CD4-positive, alpha-beta T cell (primary cell): ENCODE measurements at regions not wholly inside any gene's neighbourhood (a gene's known extent, or its start where the extent isn't known, plus 50 kb on each side); places are given as distances from the start of the nearest gene placed in this dataset.

Experiments used
- ATAC-seq: fragments of 200-7000 bp; cut with Tn5 transposase; one replicate; pipeline ENCODE4 v1.10.0; 2022; ENCODE audit warnings: mild to moderate bottlenecking; ENCODE audit not compliant: poor library complexity
- CTCF ChIA-PET: fragments of 350-600 bp; sonication (Branson Sonifier 250); formaldehyde crosslinking; loops from one replicate; lab custom pipeline; 2021; ENCODE audit warnings: antibody characterized with exemption, inconsistent platforms; lab: Charles Lee
- POLR2A ChIA-PET: fragments of 350-600 bp; sonication (Branson Sonifier 250); formaldehyde crosslinking; loops from one replicate; lab custom pipeline; 2021; ENCODE audit warnings: antibody characterized with exemption, inconsistent platforms; lab: Charles Lee
- DNase-seq, 14 experiments: peaks; one replicate each; pipeline ENCODE4 v3.0.0-alpha.2; 2013 to 2020; ENCODE audit warnings: mixed read lengths in 2 of 14
- H3K27ac ChIP-seq, 2 donors: one replicate each; pipeline versions ENCODE4 v1.5.1 to v1.7.0; 2013; ENCODE audit warnings: low read length in 2 of 2, low read depth in 1 of 2, mild to moderate bottlenecking in 1 of 2
- H3K27me3 ChIP-seq, 2 experiments: 1 replicate in 1 of 2; 2 replicates in 1 of 2; pipeline versions ENCODE4 v1.6.1 to v1.7.0; 2013; ENCODE audit warnings: low read length in 2 of 2, control low read depth in 1 of 2, mild to moderate bottlenecking in 1 of 2, moderate library complexity in 1 of 2; ENCODE audit not compliant: insufficient read depth in 2 of 2, control insufficient read depth in 1 of 2
- H3K36me3 ChIP-seq: one replicate; pipeline ENCODE4 v1.6.1; 2013; ENCODE audit warnings: low read length, control low read depth; ENCODE audit not compliant: insufficient read depth
- H3K4me1 ChIP-seq: one replicate; pipeline ENCODE4 v1.6.1; 2013; ENCODE audit warnings: low read length, control low read depth; ENCODE audit not compliant: insufficient read depth
- H3K4me3 ChIP-seq: one replicate; pipeline ENCODE4 v1.5.1; 2013; ENCODE audit warnings: mild to moderate bottlenecking, low read length, moderate library complexity
- H3K9me3 ChIP-seq, 2 experiments: 1 replicate in 1 of 2; 2 replicates in 1 of 2; pipeline versions ENCODE4 v1.6.1 to v1.7.0; 2013; ENCODE audit warnings: low read length in 2 of 2, mild to moderate bottlenecking in 2 of 2, control low read depth in 1 of 2, moderate library complexity in 1 of 2; ENCODE audit not compliant: control insufficient read depth in 1 of 2, insufficient read depth in 1 of 2
- H3K27ac Mint-ChIP-seq: one replicate; pipeline ENCODE4 v1.8.0; 2020; ENCODE audit warnings: mixed read lengths
- H3K27me3 Mint-ChIP-seq: one replicate; pipeline ENCODE4 v1.8.0; 2021; ENCODE audit warnings: mixed read lengths
- H3K36me3 Mint-ChIP-seq: one replicate; pipeline ENCODE4 v1.8.0; 2021; ENCODE audit warnings: low read depth, mixed read lengths
- H3K4me1 Mint-ChIP-seq: one replicate; pipeline ENCODE4 v1.8.0; 2021; ENCODE audit warnings: low read depth, mixed read lengths
- H3K4me3 Mint-ChIP-seq: one replicate; pipeline ENCODE4 v1.8.0; 2020; ENCODE audit warnings: mild to moderate bottlenecking, mixed read lengths
- H3K9me3 Mint-ChIP-seq: one replicate; pipeline ENCODE4 v1.8.0; 2020; ENCODE audit warnings: mixed read lengths
- intact Hi-C, 2 experiments: fragments of 100-400 bp; cut with DNase I in 1 of 2; cut with micrococcal nuclease in 1 of 2; formaldehyde crosslinking; loops; one replicate each; pipeline versions ENCODE4 v1.15.1 to v1.9.0; 2023 to 2025; cut with DNase I, micrococcal nuclease
- TF ChIP-seq, protein P1 (sequence below): fragments of 200-600 bp; IDR thresholded peaks from one replicate; pipeline ENCODE4 v1.8.0; 2022; ENCODE audit warnings: antibody characterized with exemption, mild to moderate bottlenecking

DNA sequence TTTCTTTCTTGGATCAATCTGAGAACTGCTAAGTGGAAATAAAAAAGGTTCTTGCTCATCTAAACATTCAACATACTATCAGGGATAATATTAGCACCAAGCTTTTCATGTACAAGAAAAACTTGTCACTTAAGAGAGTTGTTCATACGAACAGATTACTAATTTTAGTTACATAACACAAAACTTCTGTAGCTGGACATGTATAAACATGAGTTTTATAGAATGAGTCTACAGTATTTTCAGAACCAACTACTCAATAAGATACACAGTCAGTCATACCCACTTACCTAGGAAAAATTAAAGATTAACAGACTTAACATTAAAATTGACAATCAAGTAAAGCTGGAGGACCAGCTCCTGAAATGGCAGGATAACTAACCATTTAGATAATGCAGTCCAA lies 540.1 kb upstream of the FAM241A start:
- H3K36me3 Mint-ChIP-seq, result no peaks in the 10 kb centered on the region

DNA sequence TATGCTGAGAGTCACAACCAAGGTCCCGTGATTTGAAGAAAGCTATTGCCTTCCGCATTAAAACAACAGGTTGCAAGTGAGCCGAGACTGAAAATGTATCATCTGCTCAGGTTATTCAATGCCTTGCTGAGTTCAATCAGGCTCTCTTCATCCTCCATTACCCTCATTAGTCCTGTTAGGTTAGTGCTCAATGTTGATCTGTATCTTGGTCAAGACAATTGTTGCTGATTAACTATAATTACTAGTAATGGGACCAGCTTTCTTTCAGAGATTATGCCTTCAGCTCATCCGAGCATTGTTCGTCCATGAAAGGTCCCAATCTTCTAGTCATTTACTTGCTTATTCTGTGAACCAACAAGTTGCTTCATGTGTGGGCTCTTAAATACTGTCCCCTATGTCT lies 534.6 kb upstream of the FAM241A start:
- Mint-ChIP-seq H3K4me3 (no peak overlapping the region), H3K27ac (no peak overlapping the region), H3K36me3 (no peaks in the 10 kb centered on the region), H3K27me3 (no peaks in the 10 kb centered on the region), H3K4me1 (no peaks in the 10 kb centered on the region), H3K9me3 (peaks cover 2% of the 10 kb centered on the region)
- Histone ChIP-seq H3K4me3 (no peak overlapping the region), H3K27ac (no peak overlapping the region), H3K36me3 (no peaks in the 10 kb centered on the region), H3K9me3 (no peaks in the 10 kb centered on the region), H3K4me1 (no peaks in the 10 kb centered on the region), H3K27me3 (no peaks in the 10 kb centered on the region)
- ATAC-seq (no peak), DNase-seq (no peak)
- CTCF ChIA-PET, result no interaction called here
- POLR2A ChIA-PET, result no interaction called here
- TF ChIP-seq, protein P1, sequence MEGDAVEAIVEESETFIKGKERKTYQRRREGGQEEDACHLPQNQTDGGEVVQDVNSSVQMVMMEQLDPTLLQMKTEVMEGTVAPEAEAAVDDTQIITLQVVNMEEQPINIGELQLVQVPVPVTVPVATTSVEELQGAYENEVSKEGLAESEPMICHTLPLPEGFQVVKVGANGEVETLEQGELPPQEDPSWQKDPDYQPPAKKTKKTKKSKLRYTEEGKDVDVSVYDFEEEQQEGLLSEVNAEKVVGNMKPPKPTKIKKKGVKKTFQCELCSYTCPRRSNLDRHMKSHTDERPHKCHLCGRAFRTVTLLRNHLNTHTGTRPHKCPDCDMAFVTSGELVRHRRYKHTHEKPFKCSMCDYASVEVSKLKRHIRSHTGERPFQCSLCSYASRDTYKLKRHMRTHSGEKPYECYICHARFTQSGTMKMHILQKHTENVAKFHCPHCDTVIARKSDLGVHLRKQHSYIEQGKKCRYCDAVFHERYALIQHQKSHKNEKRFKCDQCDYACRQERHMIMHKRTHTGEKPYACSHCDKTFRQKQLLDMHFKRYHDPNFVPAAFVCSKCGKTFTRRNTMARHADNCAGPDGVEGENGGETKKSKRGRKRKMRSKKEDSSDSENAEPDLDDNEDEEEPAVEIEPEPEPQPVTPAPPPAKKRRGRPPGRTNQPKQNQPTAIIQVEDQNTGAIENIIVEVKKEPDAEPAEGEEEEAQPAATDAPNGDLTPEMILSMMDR, result no peak
- intact Hi-C loops, result no loop called here

More for the DNA sequence above, 540.1 kb upstream of the FAM241A start:
- DNase-seq, result no peak
- Mint-ChIP-seq H3K4me1 (no peaks in the 10 kb centered on the region), H3K9me3 (peaks cover 2% of the 10 kb centered on the region), H3K4me3 (no peak overlapping the region), H3K27me3 (no peaks in the 10 kb centered on the region), H3K27ac (no peak overlapping the region)
- Histone ChIP-seq H3K9me3 (no peaks in the 10 kb centered on the region), H3K27me3 (no peaks in the 10 kb centered on the region), H3K36me3 (no peaks in the 10 kb centered on the region), H3K4me3 (no peak overlapping the region), H3K27ac (no peak overlapping the region), H3K4me1 (no peaks in the 10 kb centered on the region)
- ChIA-PET POLR2A (no interaction called here), CTCF (no interaction called here)
- intact Hi-C loops, result no loop called here
- no peak for ATAC-seq
- TF ChIP-seq, protein P1, result no peak

- ATAC-seq (no peak), DNase-seq (no peak)
- Histone ChIP-seq H3K9me3 (no peaks in the 10 kb centered on the region), H3K4me3 (no peak overlapping the region), H3K27me3 (no peaks in the 10 kb centered on the region), H3K4me1 (no peaks in the 10 kb centered on the region), H3K27ac (no peak overlapping the region), H3K36me3 (no peaks in the 10 kb centered on the region)
- ChIA-PET POLR2A (no interaction called here), CTCF (no interaction called here)
- Mint-ChIP-seq H3K4me1 (no peaks in the 10 kb centered on the region), H3K9me3 (peaks cover 3% of the 10 kb centered on the region), H3K4me3 (no peak overlapping the region), H3K27ac (no peak overlapping the region), H3K27me3 (no peaks in the 10 kb centered on the region), H3K36me3 (no peaks in the 10 kb centered on the region)
- TF ChIP-seq, protein P1, result no peak
- intact Hi-C loops, result no loop called here
These were observed 526.3 kb upstream of the FAM241A start for GRCh38 chr4:111618908-111619307.
